ENCODE measurements at regions not wholly inside any gene's neighbourhood (a gene's known extent, or its start where the extent isn't known, plus 50 kb on each side); places are given as distances from the start of the nearest gene placed in this dataset.
"Not testable (repeated sequence)": the region's sequence is repeated elsewhere in the genome, so short reads cannot be mapped to it uniquely, and the experiment has no call there.

- H3K9me3 ChIP-seq; H3K27me3 ChIP-seq; H3K4me3 ChIP-seq; intact Hi-C loops (cut with DNase I); H3K36me3 ChIP-seq; DNase-seq: not testable (repeated sequence)
- 77 to 83% methylated on average over 7 of the region's 7 CpGs for WGBS, 2 donors
- H3K4me1 ChIP-seq: peaks cover 0 to 57% (median 48%) of the 10 kb centered on the region in 4 donors
- H3K27ac ChIP-seq: peak overlapping the region in 1 of 4 donors; percentile 68
Measured at GRCh38 chr1:228796945-228797344, 61.7 kb downstream of the RHOU start.

- Histone ChIP-seq H3K4me3 (no peak overlapping the region), H3K36me3 (no peaks in the 10 kb centered on the region), H3K4me1 (peaks cover 0 to 68% (median 59%) of the 10 kb centered on the region in 4 donors), H3K27ac (peak overlapping the region; percentile 31 to 74 (median 60)), H3K9me3 (no peaks in the 10 kb centered on the region), H3K27me3 (no peaks in the 10 kb centered on the region)
- WGBS, 2 donors: 86 to 93% methylated on average over 2 of the region's 2 CpGs
- no peak for TF ChIP-seq EP300 (IDR thresholded peaks at IDR 0.05)
- TF ChIP-seq CTCF (IDR thresholded peaks at IDR 0.05): no peak
- TF ChIP-seq POLR2A (IDR thresholded peaks at IDR 0.05): no peak
- no peak for TF ChIP-seq POLR2AphosphoS5 (IDR thresholded peaks at IDR 0.05)
- DNase-seq: peak; percentile 69
- intact Hi-C loops (cut with DNase I): no loop called here
Measured at GRCh38 chr1:228798035-228798434, 62.8 kb downstream of the RHOU start.

- 78 to 87% methylated on average over 5 of the region's 5 CpGs for WGBS, 2 donors
- Histone ChIP-seq H3K27ac (peak overlapping the region; percentile 31 to 74 (median 60)), H3K36me3 (no peaks in the 10 kb centered on the region), H3K9me3 (no peaks in the 10 kb centered on the region), H3K4me1 (peaks cover 0 to 73% (median 63%) of the 10 kb centered on the region in 4 donors), H3K4me3 (no peak overlapping the region), H3K27me3 (no peaks in the 10 kb centered on the region)
- DNase-seq: peak; percentile 90
- TF ChIP-seq EP300 (IDR thresholded peaks at IDR 0.05): peak; percentile 83 to 93 (median 86)
- peak; percentile 89 to 94 (median 93) for TF ChIP-seq POLR2AphosphoS5 (IDR thresholded peaks at IDR 0.05)
- TF ChIP-seq CTCF (IDR thresholded peaks at IDR 0.05): no peak
- intact Hi-C loops (cut with DNase I): no loop called here
Measured at GRCh38 chr1:228798548-228798947, 63.3 kb downstream of the RHOU start.

- 44 to 71% methylated on average over 3 of the region's 3 CpGs for WGBS, 2 donors
- no peak overlapping the region for H3K4me3 ChIP-seq
- no peak for DNase-seq
- H3K27ac ChIP-seq: peak overlapping the region in 3 of 4 donors; percentile 55 to 74 (median 68)
- no peaks in the 10 kb centered on the region for H3K27me3 ChIP-seq
- intact Hi-C loops (cut with DNase I): loop anchor here (2.0 to 10.0 kb wide), 4 partner anchors 63 to 427 kb away; no protein-coding TSS in a partner anchor
- H3K36me3 ChIP-seq: no peaks in the 10 kb centered on the region
- no peak for TF ChIP-seq CTCF (IDR thresholded peaks at IDR 0.05)
- peak; percentile 20 to 60 (median 42) for TF ChIP-seq POLR2AphosphoS5 (IDR thresholded peaks at IDR 0.05)
- peak in 2 of 4 donors; percentile 33 to 41 for TF ChIP-seq EP300 (IDR thresholded peaks at IDR 0.05)
- H3K4me1 ChIP-seq: peaks cover 0 to 82% (median 69%) of the 10 kb centered on the region in 4 donors
- no peaks in the 10 kb centered on the region for H3K9me3 ChIP-seq
Measured at GRCh38 chr1:228799924-228800323, 64.6 kb downstream of the RHOU start.

GRCh38 chr1:228801068-228801467 lies 65.8 kb downstream of the RHOU start:
- peak overlapping the region in 2 of 4 donors; percentile 70 to 83 for H3K27ac ChIP-seq
- intact Hi-C loops (cut with DNase I): loop anchor here (2.0 to 10.0 kb wide), 4 partner anchors 64 to 426 kb away; no protein-coding TSS in a partner anchor

More at GRCh38 chr1:228801068-228801467, 65.8 kb downstream of the RHOU start:
- TF ChIP-seq EP300 (IDR thresholded peaks at IDR 0.05) (no peak), CTCF (IDR thresholded peaks at IDR 0.05) (no peak), POLR2A (IDR thresholded peaks at IDR 0.05) (no peak), POLR2AphosphoS5 (IDR thresholded peaks at IDR 0.05) (no peak)
- Histone ChIP-seq H3K27me3 (no peaks in the 10 kb centered on the region), H3K4me3 (no peak overlapping the region), H3K9me3 (no peaks in the 10 kb centered on the region), H3K36me3 (no peaks in the 10 kb centered on the region), H3K4me1 (peaks cover 0 to 80% (median 68%) of the 10 kb centered on the region in 4 donors)
- no peak for DNase-seq

All from sigmoid colon (tissue), 6 donors.